GM23338 (cell line): ENCODE measurements at regions not wholly inside any gene's neighbourhood (a gene's known extent, or its start where the extent isn't known, plus 50 kb on each side); places are given as distances from the start of the nearest gene placed in this dataset.

Source experiments
- CTCF ChIP-seq, 2 experiments: fragments of 200-600 bp in 1 of 2; sonication (generic) in 1 of 2; conservative IDR thresholded peaks; 2 replicates each; pipeline versions ENCODE4 v1.5.1 to v1.6.1; 2016 to 2017; ENCODE audit warnings: antibody characterized with exemption in 2 of 2, low read depth in 2 of 2, mild to moderate bottlenecking in 2 of 2, moderate library complexity in 1 of 2
- EZH2 ChIP-seq: fragments of 200-600 bp; sonication (generic); IDR thresholded peaks from one replicate; pipeline ENCODE4 v1.8.0; 2017; ENCODE audit warnings: antibody characterized with exemption, mild to moderate bottlenecking, low read depth; ENCODE audit not compliant: unreplicated experiment

- no peak for TF ChIP-seq EZH2
- TF ChIP-seq CTCF (conservative IDR thresholded peaks at IDR 0.05; ENCODE audit: low read depth in 2 of 2): no peak
Measured at GRCh38 chr17:77319211-77320043, 178.7 kb downstream of the SEC14L1 start.
